D721Med (cell line): ENCODE measurements at regions not wholly inside any gene's neighbourhood (a gene's known extent, or its start where the extent isn't known, plus 50 kb on each side); places are given as distances from the start of the nearest gene placed in this dataset.

ENCODE experiments used
- DNase-seq: peaks from one replicate; pipeline ENCODE4 v3.0.0; 2011; ENCODE audit warnings: low spot score; ENCODE audit not compliant: insufficient read length
- FAIRE-seq: peaks from 2 replicates; lab custom pipeline; 2011; peaks lifted over from hg19 to GRCh38; lab: Jason Lieb, UNC
- CTCF ChIP-seq: IDR thresholded peaks from 2 replicates; pipeline ENCODE4 v1.5.1; 2012; ENCODE audit warnings: mild to moderate bottlenecking, control low read depth; ENCODE audit not compliant: insufficient read depth; ENCODE audit errors: missing control alignments

- no peak for TF ChIP-seq CTCF
- no peak for FAIRE-seq
- no peak for DNase-seq
Measured at GRCh38 chr17:77884019-77884418, 74.5 kb upstream of the TNRC6C start.

DNA sequence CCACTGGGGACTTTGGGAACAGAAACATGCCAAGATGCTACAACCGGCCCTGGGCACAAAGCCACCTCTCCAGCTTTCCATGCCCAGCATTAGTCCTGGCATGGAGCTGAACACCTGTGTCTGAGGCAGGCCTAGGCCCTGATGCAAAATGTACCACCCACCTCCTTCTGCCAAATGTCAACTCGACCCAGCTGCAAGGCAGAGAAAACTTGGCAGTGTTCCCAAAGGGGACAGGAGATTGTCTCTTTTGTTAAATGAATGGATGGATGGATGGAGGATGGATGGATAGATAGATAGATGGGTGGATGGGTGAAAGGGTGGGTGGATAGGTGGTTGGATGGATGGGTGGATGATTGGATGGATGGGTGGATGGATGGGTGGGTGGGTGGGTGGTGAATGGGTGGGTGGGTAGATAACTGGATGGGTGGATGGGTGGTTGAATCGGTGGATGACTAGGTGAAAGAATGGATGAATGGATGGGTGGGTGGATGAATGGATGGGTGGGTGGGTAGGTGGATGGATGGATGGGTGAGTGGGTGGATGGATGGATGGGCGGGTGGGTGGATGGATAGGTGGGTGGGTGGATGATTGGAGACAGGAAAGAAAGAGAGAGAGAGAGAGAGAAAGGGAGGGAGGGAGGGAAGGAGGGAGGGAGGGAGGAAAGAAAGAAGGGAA is 73.4 kb upstream of the TNRC6C start:
- DNase-seq (no peak), FAIRE-seq (no peak)
- no peak for TF ChIP-seq CTCF

DNA sequence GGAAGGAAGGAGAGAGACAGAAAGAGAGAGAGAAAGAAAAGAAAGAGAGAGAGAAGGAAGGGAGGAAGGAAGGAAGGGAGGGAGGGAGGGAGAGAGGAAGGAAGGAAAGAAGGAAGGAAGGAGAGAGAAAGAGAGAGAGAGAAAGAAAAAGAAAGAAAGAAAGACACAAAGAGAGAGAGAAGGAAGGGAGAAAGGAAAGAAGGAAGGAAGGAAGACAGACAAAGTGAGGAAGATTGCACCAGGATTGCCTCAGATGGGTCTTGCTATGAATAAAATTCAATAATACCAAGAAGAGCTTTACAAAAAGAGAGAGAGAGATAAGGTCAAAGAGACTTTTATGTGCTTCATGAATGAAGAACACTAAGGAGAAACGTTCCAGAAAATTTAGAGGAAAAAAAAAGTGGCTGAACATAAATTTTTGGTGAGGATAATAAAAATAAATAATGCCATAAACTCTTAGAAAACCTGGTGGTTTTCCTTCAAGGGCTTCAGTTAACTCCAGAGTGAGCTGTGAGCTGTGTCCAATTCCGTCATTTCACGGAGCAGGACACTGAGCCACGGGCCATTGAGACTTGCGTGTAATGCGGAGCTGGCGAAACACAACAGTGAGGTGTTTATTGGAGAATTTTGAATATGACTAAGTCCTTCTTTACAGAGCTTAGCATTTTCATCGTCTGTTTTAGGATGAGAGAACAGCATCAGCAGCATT is 72.7 kb upstream of the TNRC6C start:
- no peak for FAIRE-seq
- no peak for DNase-seq
- no peak for TF ChIP-seq CTCF

DNA sequence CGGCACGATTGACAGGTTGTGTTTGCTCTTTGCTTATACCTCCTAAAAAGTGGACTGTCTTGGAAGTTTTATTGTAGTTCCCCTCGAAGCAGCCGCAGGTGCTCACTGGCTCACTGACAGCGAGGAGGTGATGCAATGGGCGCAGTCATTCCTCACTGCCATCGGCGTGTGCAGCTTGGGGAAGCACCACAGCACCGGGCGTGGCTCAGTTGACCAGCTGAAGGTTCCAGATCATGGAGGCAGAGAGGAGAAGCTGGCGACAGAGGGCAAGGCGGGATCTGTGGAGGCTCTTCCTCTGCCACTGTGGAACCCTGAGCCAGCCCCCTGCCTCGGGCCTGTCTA is 72.1 kb upstream of the TNRC6C start:
- TF ChIP-seq CTCF: no peak
- no peak for DNase-seq
- no peak for FAIRE-seq

GRCh38 chr17:77887110-77887463 is 71.4 kb upstream of the TNRC6C start:
- no peak for TF ChIP-seq CTCF
- FAIRE-seq (no peak), DNase-seq (no peak)

DNA sequence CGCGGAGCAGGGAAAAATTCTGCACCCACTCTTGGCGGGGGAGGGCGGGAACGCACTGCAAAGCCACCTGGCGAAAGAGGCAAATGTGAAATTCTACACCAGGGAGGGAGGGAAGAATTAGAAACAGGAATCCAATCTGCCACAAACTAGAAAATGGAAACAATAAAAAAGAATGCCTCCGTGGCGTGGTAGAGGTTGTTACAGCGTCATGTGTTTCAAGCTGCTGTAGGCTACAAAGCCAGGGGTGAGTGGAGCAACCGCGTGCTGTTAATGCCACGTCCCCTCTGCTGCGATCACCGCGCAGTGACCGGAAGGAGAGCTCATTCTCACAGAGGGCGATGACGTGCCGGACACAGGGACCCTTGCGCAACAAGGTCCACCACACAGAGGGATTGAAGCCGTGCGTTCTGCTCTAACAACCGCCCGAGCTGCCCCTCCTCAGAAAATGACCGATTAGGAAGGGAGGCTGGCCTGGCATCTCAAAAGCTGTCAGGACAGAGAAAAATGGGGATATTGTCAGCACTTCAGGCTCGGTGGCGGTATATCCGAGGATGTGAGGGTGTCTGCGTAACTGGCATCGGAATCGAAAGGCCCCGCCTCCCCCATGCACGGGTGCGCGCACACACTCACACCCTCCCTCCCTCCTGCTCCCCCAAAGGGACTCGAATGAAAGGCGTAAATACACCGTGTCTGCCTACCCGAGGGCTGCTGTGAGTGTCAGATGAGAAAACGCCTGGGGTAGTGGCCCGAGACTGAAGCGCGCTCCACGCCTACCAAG is 70.8 kb upstream of the TNRC6C start:
- FAIRE-seq (no peak), DNase-seq (no peak)
- TF ChIP-seq CTCF: no peak
